CD4-positive, alpha-beta T cell (primary cell): ENCODE measurements at regions not wholly inside any gene's neighbourhood (a gene's known extent, or its start where the extent isn't known, plus 50 kb on each side); places are given as distances from the start of the nearest gene placed in this dataset.

Source experiments
- ATAC-seq: fragments of 200-7000 bp; cut with Tn5 transposase; one replicate; pipeline ENCODE4 v1.10.0; 2022; ENCODE audit warnings: mild to moderate bottlenecking; ENCODE audit not compliant: poor library complexity
- CTCF ChIA-PET: fragments of 350-600 bp; sonication (Branson Sonifier 250); formaldehyde crosslinking; loops from one replicate; lab custom pipeline; 2021; ENCODE audit warnings: antibody characterized with exemption, inconsistent platforms; lab: Charles Lee
- POLR2A ChIA-PET: fragments of 350-600 bp; sonication (Branson Sonifier 250); formaldehyde crosslinking; loops from one replicate; lab custom pipeline; 2021; ENCODE audit warnings: antibody characterized with exemption, inconsistent platforms; lab: Charles Lee
- DNase-seq, 14 experiments: peaks; one replicate each; pipeline ENCODE4 v3.0.0-alpha.2; 2013 to 2020; ENCODE audit warnings: mixed read lengths in 2 of 14
- H3K27ac ChIP-seq, 2 donors: one replicate each; pipeline versions ENCODE4 v1.5.1 to v1.7.0; 2013; ENCODE audit warnings: low read length in 2 of 2, low read depth in 1 of 2, mild to moderate bottlenecking in 1 of 2
- H3K27me3 ChIP-seq, 2 experiments: 1 replicate in 1 of 2; 2 replicates in 1 of 2; pipeline versions ENCODE4 v1.6.1 to v1.7.0; 2013; ENCODE audit warnings: low read length in 2 of 2, control low read depth in 1 of 2, mild to moderate bottlenecking in 1 of 2, moderate library complexity in 1 of 2; ENCODE audit not compliant: insufficient read depth in 2 of 2, control insufficient read depth in 1 of 2
- H3K36me3 ChIP-seq: one replicate; pipeline ENCODE4 v1.6.1; 2013; ENCODE audit warnings: low read length, control low read depth; ENCODE audit not compliant: insufficient read depth
- H3K4me1 ChIP-seq: one replicate; pipeline ENCODE4 v1.6.1; 2013; ENCODE audit warnings: low read length, control low read depth; ENCODE audit not compliant: insufficient read depth
- H3K4me3 ChIP-seq: one replicate; pipeline ENCODE4 v1.5.1; 2013; ENCODE audit warnings: mild to moderate bottlenecking, low read length, moderate library complexity
- H3K9me3 ChIP-seq, 2 experiments: 1 replicate in 1 of 2; 2 replicates in 1 of 2; pipeline versions ENCODE4 v1.6.1 to v1.7.0; 2013; ENCODE audit warnings: low read length in 2 of 2, mild to moderate bottlenecking in 2 of 2, control low read depth in 1 of 2, moderate library complexity in 1 of 2; ENCODE audit not compliant: control insufficient read depth in 1 of 2, insufficient read depth in 1 of 2
- H3K27ac Mint-ChIP-seq: one replicate; pipeline ENCODE4 v1.8.0; 2020; ENCODE audit warnings: mixed read lengths
- H3K27me3 Mint-ChIP-seq: one replicate; pipeline ENCODE4 v1.8.0; 2021; ENCODE audit warnings: mixed read lengths
- H3K36me3 Mint-ChIP-seq: one replicate; pipeline ENCODE4 v1.8.0; 2021; ENCODE audit warnings: low read depth, mixed read lengths
- H3K4me1 Mint-ChIP-seq: one replicate; pipeline ENCODE4 v1.8.0; 2021; ENCODE audit warnings: low read depth, mixed read lengths
- H3K4me3 Mint-ChIP-seq: one replicate; pipeline ENCODE4 v1.8.0; 2020; ENCODE audit warnings: mild to moderate bottlenecking, mixed read lengths
- H3K9me3 Mint-ChIP-seq: one replicate; pipeline ENCODE4 v1.8.0; 2020; ENCODE audit warnings: mixed read lengths
- CTCF ChIP-seq: fragments of 200-600 bp; IDR thresholded peaks from one replicate; pipeline ENCODE4 v1.8.0; 2022; ENCODE audit warnings: antibody characterized with exemption, mild to moderate bottlenecking
- intact Hi-C, 2 experiments: fragments of 100-400 bp; cut with DNase I in 1 of 2; cut with micrococcal nuclease in 1 of 2; formaldehyde crosslinking; loops; one replicate each; pipeline versions ENCODE4 v1.15.1 to v1.9.0; 2023 to 2025; cut with DNase I, micrococcal nuclease

GRCh38 chr3:75048650-75049049 lies 434.2 kb upstream of the CNTN3 start:
- TF ChIP-seq CTCF, result no peak
- Mint-ChIP-seq H3K36me3 (no peaks in the 10 kb centered on the region), H3K4me1 (no peaks in the 10 kb centered on the region), H3K4me3 (no peak overlapping the region), H3K27ac (no peak overlapping the region), H3K27me3 (no peaks in the 10 kb centered on the region), H3K9me3 (peaks cover 3% of the 10 kb centered on the region)
- intact Hi-C loops, result no loop called here
- no peak for ATAC-seq
- CTCF ChIA-PET, result no interaction called here
- H3K27me3 ChIP-seq, result no peaks in the 10 kb centered on the region
- POLR2A ChIA-PET, result no interaction called here
- no peaks in the 10 kb centered on the region for H3K4me1 ChIP-seq
- H3K9me3 ChIP-seq, result peaks cover 0 to 8% of the 10 kb centered on the region in 2 experiments
- H3K36me3 ChIP-seq, result no peaks in the 10 kb centered on the region
- no peak overlapping the region for H3K4me3 ChIP-seq
- DNase-seq, result no peak
- H3K27ac ChIP-seq, result no peak overlapping the region

- Mint-ChIP-seq H3K4me1 (no peaks in the 10 kb centered on the region), H3K27ac (no peak overlapping the region), H3K36me3 (no peaks in the 10 kb centered on the region), H3K4me3 (no peak overlapping the region), H3K27me3 (no peaks in the 10 kb centered on the region), H3K9me3 (peaks cover 5% of the 10 kb centered on the region)
- ATAC-seq, result no peak
- TF ChIP-seq CTCF, result no peak
- H3K27ac ChIP-seq, result no peak overlapping the region
- ChIA-PET POLR2A (no interaction called here), CTCF (no interaction called here)
- H3K4me3 ChIP-seq, result no peak overlapping the region
- DNase-seq, result no peak
- H3K27me3 ChIP-seq, result no peaks in the 10 kb centered on the region
- no peaks in the 10 kb centered on the region for H3K9me3 ChIP-seq
- H3K4me1 ChIP-seq, result no peaks in the 10 kb centered on the region
- intact Hi-C loops, result no loop called here
- no peaks in the 10 kb centered on the region for H3K36me3 ChIP-seq
Observed at GRCh38 chr3:75049533-75049932, 435.1 kb upstream of the CNTN3 start.

GRCh38 chr3:75059120-75059519 lies 444.7 kb upstream of the CNTN3 start:
- H3K27me3 ChIP-seq, result no peaks in the 10 kb centered on the region
- CTCF ChIA-PET, result no interaction called here
- no peaks in the 10 kb centered on the region for H3K4me1 ChIP-seq
- peaks cover 5% of the 10 kb centered on the region for H3K9me3 Mint-ChIP-seq
- H3K27ac Mint-ChIP-seq, result no peak overlapping the region
- no peaks in the 10 kb centered on the region for H3K4me1 Mint-ChIP-seq
- no peak overlapping the region for H3K4me3 ChIP-seq
- POLR2A ChIA-PET, result no interaction called here
- H3K27me3 Mint-ChIP-seq, result no peaks in the 10 kb centered on the region
- H3K27ac ChIP-seq, result no peak overlapping the region
- TF ChIP-seq CTCF, result no peak
- no peaks in the 10 kb centered on the region for H3K36me3 Mint-ChIP-seq
- no peak for DNase-seq
- no peaks in the 10 kb centered on the region for H3K9me3 ChIP-seq
- intact Hi-C loops, result no loop called here
- H3K36me3 ChIP-seq, result no peaks in the 10 kb centered on the region
- H3K4me3 Mint-ChIP-seq, result no peak overlapping the region
- ATAC-seq, result no peak
